ENCODE measurements at regions not wholly inside any gene's neighbourhood (a gene's known extent, or its start where the extent isn't known, plus 50 kb on each side); places are given as distances from the start of the nearest gene placed in this dataset.

DNA sequence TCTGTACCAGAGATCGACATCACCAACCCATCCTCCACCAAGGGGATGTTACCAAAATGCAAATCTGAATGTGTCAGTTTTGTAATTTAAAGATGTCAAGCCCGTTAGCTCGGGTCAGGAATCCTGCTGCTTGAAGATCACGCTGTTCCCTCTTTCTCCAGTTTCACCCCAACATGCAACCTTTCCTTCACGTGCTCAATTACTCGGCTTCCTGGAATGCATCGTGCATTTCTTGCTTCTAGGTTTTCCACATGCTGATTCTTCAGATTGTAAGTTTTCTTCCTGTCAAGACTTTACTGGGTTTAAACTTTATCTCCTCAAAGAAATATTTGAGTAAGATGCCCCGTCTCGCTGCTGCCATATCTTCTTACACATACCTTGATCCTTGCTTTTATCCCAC is 209.5 kb upstream of the SNX2 start:
- POLR2A ChIA-PET: no interaction called here

More for the DNA sequence above, 209.5 kb upstream of the SNX2 start:
- no peaks in the 10 kb centered on the region for H3K9me3 ChIP-seq (ENCODE audit: control insufficient read depth in 1 of 2, insufficient read depth in 1 of 2, low read depth in 1 of 2, low read length in 2 of 2)
- H3K27me3 ChIP-seq (ENCODE audit: insufficient read depth, low read length): no peaks in the 10 kb centered on the region
- no peaks in the 10 kb centered on the region for H3K9me2 ChIP-seq (ENCODE audit: insufficient read depth)
- ATAC-seq (no peak), DNase-seq (ENCODE audit: low read depth, low spot score) (no peak)
- H3K36me3 ChIP-seq (ENCODE audit: control insufficient read depth in 1 of 2, insufficient read depth in 2 of 2, low read length in 2 of 2): no peaks in the 10 kb centered on the region
- no peaks in the 10 kb centered on the region for H3K79me2 ChIP-seq (ENCODE audit: insufficient read depth, low read length)
- no peak overlapping the region for H3K4me2 ChIP-seq (ENCODE audit: low read length)
- ChIA-PET CTCF (no interaction called here), RAD21 (ENCODE audit: low non-redundant PET in 1 of 2, low total read pairs in 2 of 2, uncharacterized antibody in 2 of 2, unreplicated experiment in 2 of 2) (no interaction called here)
- TF ChIP-seq EZH2 (IDR thresholded peaks at IDR 0.05): no peak
- TF ChIP-seq SIN3A (IDR thresholded peaks at IDR 0.05; ENCODE audit: low read depth): no peak
- no peak for TF ChIP-seq CEBPB (IDR thresholded peaks at IDR 0.05; ENCODE audit: low read depth)
- no peak for TF ChIP-seq JUND (IDR thresholded peaks at IDR 0.05)
- TF ChIP-seq ELF1 (IDR thresholded peaks at IDR 0.05; ENCODE audit: borderline replicate concordance, low read depth): no peak
- no peak for TF ChIP-seq SRF (IDR thresholded peaks at IDR 0.05; ENCODE audit: low read depth)
- no peak for TF ChIP-seq RAD21 (IDR thresholded peaks at IDR 0.05; ENCODE audit: low read depth)
- TF ChIP-seq ZNF274 (IDR thresholded peaks at IDR 0.05; ENCODE audit: low read depth, low read length): no peak
- no peak for TF ChIP-seq POLR2AphosphoS5 (IDR thresholded peaks at IDR 0.05; ENCODE audit: low read depth, low read length)
- TF ChIP-seq, protein P1, sequence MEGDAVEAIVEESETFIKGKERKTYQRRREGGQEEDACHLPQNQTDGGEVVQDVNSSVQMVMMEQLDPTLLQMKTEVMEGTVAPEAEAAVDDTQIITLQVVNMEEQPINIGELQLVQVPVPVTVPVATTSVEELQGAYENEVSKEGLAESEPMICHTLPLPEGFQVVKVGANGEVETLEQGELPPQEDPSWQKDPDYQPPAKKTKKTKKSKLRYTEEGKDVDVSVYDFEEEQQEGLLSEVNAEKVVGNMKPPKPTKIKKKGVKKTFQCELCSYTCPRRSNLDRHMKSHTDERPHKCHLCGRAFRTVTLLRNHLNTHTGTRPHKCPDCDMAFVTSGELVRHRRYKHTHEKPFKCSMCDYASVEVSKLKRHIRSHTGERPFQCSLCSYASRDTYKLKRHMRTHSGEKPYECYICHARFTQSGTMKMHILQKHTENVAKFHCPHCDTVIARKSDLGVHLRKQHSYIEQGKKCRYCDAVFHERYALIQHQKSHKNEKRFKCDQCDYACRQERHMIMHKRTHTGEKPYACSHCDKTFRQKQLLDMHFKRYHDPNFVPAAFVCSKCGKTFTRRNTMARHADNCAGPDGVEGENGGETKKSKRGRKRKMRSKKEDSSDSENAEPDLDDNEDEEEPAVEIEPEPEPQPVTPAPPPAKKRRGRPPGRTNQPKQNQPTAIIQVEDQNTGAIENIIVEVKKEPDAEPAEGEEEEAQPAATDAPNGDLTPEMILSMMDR (IDR thresholded peaks at IDR 0.05 in 2 of 3, conservative IDR thresholded peaks at IDR 0.05 in 1 of 3; ENCODE audit: borderline replicate concordance in 1 of 3, insufficient read depth in 1 of 3, low read depth in 2 of 3, low read length in 2 of 3): no peak
- TF ChIP-seq EZH2phosphoT487 (IDR thresholded peaks at IDR 0.05; ENCODE audit: borderline replicate concordance): no peak
- TF ChIP-seq, protein P2, sequence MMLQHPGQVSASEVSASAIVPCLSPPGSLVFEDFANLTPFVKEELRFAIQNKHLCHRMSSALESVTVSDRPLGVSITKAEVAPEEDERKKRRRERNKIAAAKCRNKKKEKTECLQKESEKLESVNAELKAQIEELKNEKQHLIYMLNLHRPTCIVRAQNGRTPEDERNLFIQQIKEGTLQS (IDR thresholded peaks at IDR 0.05): no peak
- no peak for TF ChIP-seq FOSL1 (IDR thresholded peaks at IDR 0.05; ENCODE audit: low read depth)
- H3K27ac ChIP-seq (ENCODE audit: low read depth, low read length): no peak overlapping the region
- intact Hi-C loops (cut with micrococcal nuclease): no loop called here
- H2AFZ ChIP-seq (ENCODE audit: low read depth, low read length, poor library complexity, severe bottlenecking): no peak overlapping the region
- no TSS peak for BruUV-seq (replicated peaks)
- H3K4me3 ChIP-seq (replicated peaks in 1 of 2; ENCODE audit: low read depth in 1 of 2, low read length in 2 of 2): no peak overlapping the region
- H3K9ac ChIP-seq (ENCODE audit: low read length): no peak overlapping the region
- H4K20me1 ChIP-seq (ENCODE audit: insufficient read depth): no peaks in the 10 kb centered on the region
- no peaks in the 10 kb centered on the region for H3K4me1 ChIP-seq (ENCODE audit: control insufficient read depth in 1 of 2, insufficient read depth in 2 of 2, low read length in 2 of 2)
